HUDEP-2 (cell line): ENCODE measurements at regions not wholly inside any gene's neighbourhood (a gene's known extent, or its start where the extent isn't known, plus 50 kb on each side); places are given as distances from the start of the nearest gene placed in this dataset.
"Not testable (repeated sequence)": the region's sequence is repeated elsewhere in the genome, so short reads cannot be mapped to it uniquely, and the experiment has no call there.

ENCODE experiments used
- DNase-seq, 76 experiments: peaks; one replicate each; lab custom pipeline; 2025; ENCODE audit not compliant: unreplicated experiment in 76 of 76; lab: John Stamatoyannopoulos, UW

GRCh38 chr2:226306969-226307368 is 492.7 kb downstream of the IRS1 start:
- no peak for DNase-seq

GRCh38 chr2:226304308-226304707 is 495.3 kb downstream of the IRS1 start:
- no peak for DNase-seq

GRCh38 chr2:226303707-226304106 is 495.9 kb downstream of the IRS1 start:
- DNase-seq: no peak

- DNase-seq: no peak
Measured at GRCh38 chr2:226300196-226300886, 499.3 kb downstream of the IRS1 start.

- DNase-seq: no peak
Measured at GRCh38 chr2:226299771-226300170, 499.8 kb downstream of the IRS1 start.

GRCh38 chr2:226295681-226296080 is 503.9 kb downstream of the IRS1 start:
- no peak for DNase-seq

- no peak for DNase-seq
Measured at GRCh38 chr2:226295123-226295522, 504.5 kb downstream of the IRS1 start.

GRCh38 chr2:226291281-226291680 is 508.3 kb downstream of the IRS1 start:
- DNase-seq: not testable (repeated sequence)

GRCh38 chr2:226286916-226287315 is 512.7 kb downstream of the IRS1 start:
- DNase-seq: no peak

- no peak for DNase-seq
Measured at GRCh38 chr2:226283796-226284195, 515.8 kb downstream of the IRS1 start.

- DNase-seq: no peak
Measured at GRCh38 chr2:226282151-226282550, 517.5 kb downstream of the IRS1 start.

GRCh38 chr2:226280136-226280535 is 519.5 kb downstream of the IRS1 start:
- not testable (repeated sequence) for DNase-seq

- DNase-seq: no peak
Measured at GRCh38 chr2:226275215-226275614, 524.4 kb downstream of the IRS1 start.

- DNase-seq: no peak
Measured at GRCh38 chr2:226274143-226274542, 525.5 kb downstream of the IRS1 start.

GRCh38 chr2:226273440-226273839 is 526.2 kb downstream of the IRS1 start:
- no peak for DNase-seq

- DNase-seq: no peak
Measured at GRCh38 chr2:226272435-226272834, 527.2 kb downstream of the IRS1 start.

GRCh38 chr2:226270285-226271058 is 529.1 kb downstream of the IRS1 start:
- no peak for DNase-seq

GRCh38 chr2:226267516-226268289 is 531.9 kb downstream of the IRS1 start:
- DNase-seq: no peak

- no peak for DNase-seq
Measured at GRCh38 chr2:226256709-226257376, 542.8 kb downstream of the IRS1 start.

GRCh38 chr2:226256237-226256636 is 543.4 kb downstream of the IRS1 start:
- no peak for DNase-seq

GRCh38 chr2:226251661-226252060 is 548.0 kb downstream of the IRS1 start:
- DNase-seq: no peak
